ENCODE measurements at regions not wholly inside any gene's neighbourhood (a gene's known extent, or its start where the extent isn't known, plus 50 kb on each side); places are given as distances from the start of the nearest gene placed in this dataset.

DNA sequence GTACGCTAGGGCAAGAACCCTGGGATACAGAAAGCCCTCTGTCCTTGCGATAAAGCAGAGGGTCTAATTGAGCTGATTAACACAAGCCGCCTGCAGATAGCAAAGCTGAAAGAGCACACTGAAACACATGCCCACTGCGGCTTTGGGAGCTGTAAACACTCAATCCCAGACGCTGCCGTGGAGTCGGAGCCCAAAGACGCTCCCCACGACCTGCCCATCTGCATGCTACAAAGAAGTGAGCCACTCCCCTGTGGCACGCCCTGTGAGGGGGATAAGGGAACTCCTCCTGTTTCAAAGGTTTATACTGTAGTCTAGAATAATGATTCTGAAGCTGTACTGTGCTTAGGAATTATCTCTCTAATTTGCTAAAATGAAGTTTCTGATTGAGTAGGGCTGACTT, 985.6 kb upstream of the GHITM start (continued):
- TF ChIP-seq NANOG (IDR thresholded peaks at IDR 0.05; ENCODE audit: insufficient read depth, low read depth, low read length, poor library complexity, severe bottlenecking) (no peak), TAF1 (IDR thresholded peaks at IDR 0.05; ENCODE audit: low read depth, low read length) (no peak)
